Pancreas (tissue), 10 donors: ENCODE measurements at regions not wholly inside any gene's neighbourhood (a gene's known extent, or its start where the extent isn't known, plus 50 kb on each side); places are given as distances from the start of the nearest gene placed in this dataset.

Experiments used
- ATAC-seq, 4 donors: fragments of 200-7000 bp; cut with Tn5 transposase; one replicate each; pipeline versions ENCODE4 v1.8.0 to v1.9.1; 2020; ENCODE audit warnings: mild to moderate bottlenecking in 4 of 4, moderate library complexity in 4 of 4
- DNase-seq, 6 donors: peaks; one replicate each; pipeline ENCODE4 v3.0.0-alpha.2; 2020
- FAIRE-seq: peaks from 2 replicates; lab custom pipeline; 2012; peaks lifted over from hg19 to GRCh38; lab: Jason Lieb, UNC
- H3K27ac ChIP-seq, 4 donors: fragments of 200-600 bp; sonication (generic); 1 replicate in 3 of 4; 2 replicates in 1 of 4; pipeline versions ENCODE4 v1.5.0 to v1.8.0; 2020
- H3K27me3 ChIP-seq, 4 donors: fragments of 200-600 bp; one replicate each; pipeline ENCODE4 v1.8.0; 2021
- H3K36me3 ChIP-seq, 3 donors: fragments of 200-600 bp; sonication (generic) in 1 of 3; one replicate each; pipeline versions ENCODE4 v1.5.0 to v1.8.0; 2020 to 2021
- H3K4me1 ChIP-seq, 3 donors: fragments of 200-600 bp; one replicate each; pipeline ENCODE4 v1.8.0; 2021
- H3K4me3 ChIP-seq, 4 donors: fragments of 200-600 bp; sonication (generic) in 2 of 4; one replicate each; pipeline versions ENCODE4 v1.5.0 to v1.8.0; 2020 to 2021
- H3K9me3 ChIP-seq, 4 donors: fragments of 200-600 bp; one replicate each; pipeline ENCODE4 v1.8.0; 2021
- WGBS, 2 donors: extraction: QIAGEN DNeasy Blood & Tissue Kit; methylation state at CpG; one replicate each; pipeline ENCODE4 v1.1.7; 2013; 5-methylcytosine and 5-hydroxymethylcytosine counted together
- intact Hi-C, 3 donors: fragments of 100-400 bp; cut with DNase I; formaldehyde crosslinking; loops; one replicate each; pipeline versions ENCODE4 v1.11.1 to v1.14.2; 2022
- TF ChIP-seq, protein P1 (sequence below), 4 donors: fragments of 200-600 bp; sonication (generic) in 3 of 4; IDR thresholded peaks; one replicate each; pipeline versions ENCODE4 v1.5.0 to v1.8.0; 2021; ENCODE audit warnings: antibody characterized with exemption in 4 of 4
- donor health status: healthy with polysubstance abuse.
- donor health status: DM: no; HTN: no; CAD: no; lungs with moderate emphysema.
- donor health status: DM: no; HTN: no; CAD: no.
- donor health status: control.
- donor health status: control.
- donor health status: Bipolar disorder and iron deficiency.
- donor health status: DM: yes; HTN: yes; CAD: no.
- donor health status: DM: no; HTN: no; CAD: no.
- donor health status: DM: no; HTN: no; CAD: no.
- donor health status: DM: yes; HTN: yes; CAD: no.

DNA sequence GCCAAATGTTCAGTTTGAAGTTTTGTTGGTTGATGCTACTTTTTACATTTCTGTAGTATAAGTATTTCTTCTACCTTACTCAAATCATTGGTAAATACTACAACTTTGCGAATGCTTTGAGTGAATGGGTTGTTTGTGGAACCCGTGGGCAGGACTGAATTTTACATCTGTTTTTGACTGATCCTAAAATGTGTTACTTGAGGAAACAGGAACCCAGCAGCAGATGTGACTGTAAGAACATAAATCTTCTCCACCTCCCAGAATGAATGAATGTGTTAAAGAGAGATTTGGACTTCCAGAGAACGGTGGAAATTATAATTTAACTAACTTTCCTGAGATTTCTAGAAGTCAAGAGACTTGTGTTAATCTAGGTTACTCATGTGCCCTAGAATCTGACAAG, 728.5 kb upstream of the MARCKS start:
- no peaks in the 10 kb centered on the region for H3K27me3 ChIP-seq
- 74 to 82% methylated on average over 3 of the region's 3 CpGs for WGBS, 2 donors
- H3K9me3 ChIP-seq = no peaks in the 10 kb centered on the region
- TF ChIP-seq, protein P1, sequence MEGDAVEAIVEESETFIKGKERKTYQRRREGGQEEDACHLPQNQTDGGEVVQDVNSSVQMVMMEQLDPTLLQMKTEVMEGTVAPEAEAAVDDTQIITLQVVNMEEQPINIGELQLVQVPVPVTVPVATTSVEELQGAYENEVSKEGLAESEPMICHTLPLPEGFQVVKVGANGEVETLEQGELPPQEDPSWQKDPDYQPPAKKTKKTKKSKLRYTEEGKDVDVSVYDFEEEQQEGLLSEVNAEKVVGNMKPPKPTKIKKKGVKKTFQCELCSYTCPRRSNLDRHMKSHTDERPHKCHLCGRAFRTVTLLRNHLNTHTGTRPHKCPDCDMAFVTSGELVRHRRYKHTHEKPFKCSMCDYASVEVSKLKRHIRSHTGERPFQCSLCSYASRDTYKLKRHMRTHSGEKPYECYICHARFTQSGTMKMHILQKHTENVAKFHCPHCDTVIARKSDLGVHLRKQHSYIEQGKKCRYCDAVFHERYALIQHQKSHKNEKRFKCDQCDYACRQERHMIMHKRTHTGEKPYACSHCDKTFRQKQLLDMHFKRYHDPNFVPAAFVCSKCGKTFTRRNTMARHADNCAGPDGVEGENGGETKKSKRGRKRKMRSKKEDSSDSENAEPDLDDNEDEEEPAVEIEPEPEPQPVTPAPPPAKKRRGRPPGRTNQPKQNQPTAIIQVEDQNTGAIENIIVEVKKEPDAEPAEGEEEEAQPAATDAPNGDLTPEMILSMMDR (IDR thresholded peaks at IDR 0.05) = no peak
- no peak overlapping the region for H3K4me3 ChIP-seq
- H3K27ac ChIP-seq = no peak overlapping the region
- no peaks in the 10 kb centered on the region for H3K4me1 ChIP-seq
- no peak for DNase-seq
- no peak for ATAC-seq
- FAIRE-seq = no peak
- no peaks in the 10 kb centered on the region for H3K36me3 ChIP-seq
- intact Hi-C loops = no loop called here

GRCh38 chr6:113129991-113130390, 727.2 kb upstream of the MARCKS start:
- TF ChIP-seq, protein P1 (IDR thresholded peaks at IDR 0.05) = no peak
- intact Hi-C loops = no loop called here
- DNase-seq (no peak), FAIRE-seq (no peak), ATAC-seq (no peak)
- no peaks in the 10 kb centered on the region for H3K36me3 ChIP-seq
- no peaks in the 10 kb centered on the region for H3K9me3 ChIP-seq
- no peaks in the 10 kb centered on the region for H3K4me1 ChIP-seq
- H3K4me3 ChIP-seq = no peak overlapping the region
- no peaks in the 10 kb centered on the region for H3K27me3 ChIP-seq
- no peak overlapping the region for H3K27ac ChIP-seq
- 56 to 68% methylated on average over 2 of the region's 2 CpGs for WGBS, 2 donors

GRCh38 chr6:113137426-113137825, 719.7 kb upstream of the MARCKS start:
- TF ChIP-seq, protein P1 (IDR thresholded peaks at IDR 0.05) = no peak
- no peaks in the 10 kb centered on the region for H3K9me3 ChIP-seq
- H3K4me3 ChIP-seq = no peak overlapping the region
- intact Hi-C loops = no loop called here
- H3K36me3 ChIP-seq = no peaks in the 10 kb centered on the region
- DNase-seq = peak in 1 of 6 donors; percentile 26
- H3K27ac ChIP-seq = no peak overlapping the region
- no peak for FAIRE-seq
- peak in 3 of 4 donors; percentile 34 to 50 (median 47) for ATAC-seq
- 40 to 49% methylated on average over 7 of the region's 7 CpGs for WGBS, 2 donors
- no peaks in the 10 kb centered on the region for H3K27me3 ChIP-seq
- H3K4me1 ChIP-seq = no peaks in the 10 kb centered on the region

DNA sequence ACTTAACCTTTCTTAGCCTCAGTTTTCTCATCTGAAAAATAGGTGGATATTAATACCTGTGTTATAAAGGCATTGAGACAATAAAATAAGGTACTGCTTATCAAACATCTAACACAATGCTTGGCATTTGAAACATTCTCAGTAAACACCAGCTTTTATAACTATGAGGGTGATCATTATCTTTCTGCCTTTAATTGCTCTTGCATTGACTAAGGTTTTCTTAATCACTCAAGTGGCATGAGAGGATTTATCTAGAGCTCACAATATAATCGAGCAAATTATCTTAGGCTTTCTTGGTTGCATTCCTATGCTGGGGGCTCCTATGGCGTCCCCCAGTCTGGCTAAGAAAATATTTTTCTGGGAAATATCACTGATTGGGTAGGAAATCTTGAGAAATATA, 716.4 kb upstream of the MARCKS start:
- no peak for FAIRE-seq
- no peaks in the 10 kb centered on the region for H3K4me1 ChIP-seq
- no peaks in the 10 kb centered on the region for H3K9me3 ChIP-seq
- H3K27me3 ChIP-seq = no peaks in the 10 kb centered on the region
- intact Hi-C loops = no loop called here
- no peak for DNase-seq
- H3K4me3 ChIP-seq = no peak overlapping the region
- TF ChIP-seq, protein P1 (IDR thresholded peaks at IDR 0.05) = no peak
- no peaks in the 10 kb centered on the region for H3K36me3 ChIP-seq
- WGBS, 2 donors = 62 to 72% methylated on average over 2 of the region's 2 CpGs
- ATAC-seq = no peak
- no peak overlapping the region for H3K27ac ChIP-seq

GRCh38 chr6:113141901-113142300, 715.2 kb upstream of the MARCKS start:
- no peak overlapping the region for H3K4me3 ChIP-seq
- no peak for DNase-seq
- H3K27me3 ChIP-seq = no peaks in the 10 kb centered on the region
- no peaks in the 10 kb centered on the region for H3K4me1 ChIP-seq
- no peak for FAIRE-seq
- H3K36me3 ChIP-seq = no peaks in the 10 kb centered on the region
- 84 to 85% methylated on average over 2 of the region's 2 CpGs for WGBS, 2 donors
- intact Hi-C loops = no loop called here
- no peaks in the 10 kb centered on the region for H3K9me3 ChIP-seq
- TF ChIP-seq, protein P1 (IDR thresholded peaks at IDR 0.05) = no peak
- no peak overlapping the region for H3K27ac ChIP-seq
- ATAC-seq = no peak
